Esophagus mucosa (tissue), 1 donor: ENCODE measurements at regions not wholly inside any gene's neighbourhood (a gene's known extent, or its start where the extent isn't known, plus 50 kb on each side); places are given as distances from the start of the nearest gene placed in this dataset.

Source experiments
- ATAC-seq: fragments of 200-7000 bp; cut with Tn5 transposase; one replicate; pipeline ENCODE4 v1.9.1; 2020
- donor health status: DM: yes; HTN: yes; CAD: no.

GRCh38 chr9:96031916-96032534, 156.5 kb downstream of the ERCC6L2 start:
- no peak for ATAC-seq

GRCh38 chr9:96031366-96031824, 155.9 kb downstream of the ERCC6L2 start:
- no peak for ATAC-seq

GRCh38 chr9:96029722-96030530, 154.4 kb downstream of the ERCC6L2 start:
- no peak for ATAC-seq

- ATAC-seq: no peak
Observed at GRCh38 chr9:96027251-96028131, 152.0 kb downstream of the ERCC6L2 start.

- no peak for ATAC-seq
Observed at GRCh38 chr9:96026655-96027213, 151.2 kb downstream of the ERCC6L2 start.

- ATAC-seq: no peak
Observed at GRCh38 chr9:96025995-96026602, 150.6 kb downstream of the ERCC6L2 start.

- no peak for ATAC-seq
Observed at GRCh38 chr9:96023486-96023885, 148.0 kb downstream of the ERCC6L2 start.

- no peak for ATAC-seq
Observed at GRCh38 chr9:96022445-96023051, 147.1 kb downstream of the ERCC6L2 start.

GRCh38 chr9:96021551-96022444, 146.3 kb downstream of the ERCC6L2 start:
- ATAC-seq: peak; percentile 12

- peak; percentile 35 for ATAC-seq
Observed at GRCh38 chr9:96020792-96021550, 145.5 kb downstream of the ERCC6L2 start.

GRCh38 chr9:96020300-96020791, 144.9 kb downstream of the ERCC6L2 start:
- ATAC-seq: no peak
